ENCODE measurements at regions not wholly inside any gene's neighbourhood (a gene's known extent, or its start where the extent isn't known, plus 50 kb on each side); places are given as distances from the start of the nearest gene placed in this dataset.

DNA sequence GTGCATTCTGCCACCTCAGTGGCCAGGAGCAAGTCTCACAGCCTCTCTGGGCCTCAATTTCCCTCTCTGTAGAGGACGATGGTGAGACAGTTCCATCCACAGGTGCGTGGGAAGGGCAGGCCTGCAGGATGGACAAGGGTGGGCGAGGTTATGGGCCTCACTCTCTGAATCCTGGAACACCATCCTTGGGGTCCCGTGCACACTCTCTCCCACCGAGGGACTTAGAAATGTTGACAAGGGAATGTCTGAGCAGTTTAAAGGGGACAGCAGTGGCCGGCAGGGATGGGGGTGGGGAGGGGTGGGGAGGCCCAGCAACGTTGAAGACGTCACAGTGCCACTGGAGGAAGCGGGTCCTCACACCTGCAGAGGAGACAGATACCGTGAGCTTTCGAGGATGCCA, 111.5 kb downstream of the FOXL3 start:
- no peak overlapping the region for H2AFZ ChIP-seq (ENCODE audit: low read depth, low read length, poor library complexity, severe bottlenecking)
- BruUV-seq (replicated peaks) = no TSS peak
- TF ChIP-seq CBX3 (IDR thresholded peaks at IDR 0.05; ENCODE audit: low read depth) (no peak), SIN3A (IDR thresholded peaks at IDR 0.05; ENCODE audit: low read depth) (no peak), SP1 (IDR thresholded peaks at IDR 0.05; ENCODE audit: low read depth) (no peak), CEBPB (IDR thresholded peaks at IDR 0.05; ENCODE audit: low read depth) (no peak), ZFX (IDR thresholded peaks at IDR 0.05) (no peak)

DNA sequence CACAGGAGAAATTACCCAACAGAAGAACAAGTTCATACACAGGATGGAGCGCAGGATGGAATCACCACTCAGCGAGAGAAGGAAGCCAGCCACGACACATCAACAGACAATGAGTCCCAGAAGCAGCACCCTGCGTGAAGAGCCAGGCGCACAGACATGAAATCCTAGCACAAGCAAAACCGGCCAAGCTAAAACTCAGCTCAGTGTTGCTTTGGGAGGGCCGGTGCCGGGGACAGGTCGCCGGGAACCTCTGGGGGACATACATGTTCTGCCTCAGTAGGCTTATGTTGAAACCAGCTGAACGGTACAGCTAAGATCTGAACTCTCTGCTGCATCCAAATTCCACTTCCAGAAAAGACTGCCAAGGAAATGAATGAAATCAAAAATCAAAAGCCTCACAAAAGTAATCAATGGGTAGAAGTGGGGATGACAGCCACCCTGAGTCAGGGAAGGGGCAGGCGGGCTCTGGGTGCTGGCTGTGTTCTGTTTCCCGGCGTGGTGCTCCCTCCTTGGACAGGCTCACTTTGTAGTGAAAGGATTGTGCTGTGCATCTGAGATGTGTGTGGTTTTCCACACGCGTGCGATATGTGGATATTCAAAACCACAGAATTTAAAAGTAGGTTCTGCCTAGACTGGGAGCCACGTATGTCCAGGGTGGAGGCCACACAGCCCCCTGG, 114.7 kb downstream of the PDGFA start:
- Histone ChIP-seq H3K27ac (ENCODE audit: low read depth, low read length) (no peak overlapping the region), H3K9ac (ENCODE audit: low read length) (no peak overlapping the region), H3K27me3 (ENCODE audit: insufficient read depth, low read length) (peaks cover 28% of the 10 kb centered on the region; the same call in 1 of the 2 replicates), H3K36me3 (ENCODE audit: control insufficient read depth in 1 of 2, insufficient read depth in 2 of 2, low read length in 2 of 2) (no peaks in the 10 kb centered on the region), H3K79me2 (ENCODE audit: insufficient read depth, low read length) (no peaks in the 10 kb centered on the region), H3K9me3 (ENCODE audit: control insufficient read depth in 1 of 2, insufficient read depth in 1 of 2, low read depth in 1 of 2, low read length in 2 of 2) (no peaks in the 10 kb centered on the region), H4K20me1 (ENCODE audit: insufficient read depth) (no peaks in the 10 kb centered on the region), H2AFZ (ENCODE audit: low read depth, low read length, poor library complexity, severe bottlenecking) (no peak overlapping the region), H3K4me2 (ENCODE audit: low read length) (no peak overlapping the region), H3K4me1 (ENCODE audit: control insufficient read depth in 1 of 2, insufficient read depth in 2 of 2, low read length in 2 of 2) (no peaks in the 10 kb centered on the region), H3K9me2 (ENCODE audit: insufficient read depth) (no peaks in the 10 kb centered on the region), H3K4me3 (replicated peaks in 1 of 2; ENCODE audit: low read depth in 1 of 2, low read length in 2 of 2) (no peak overlapping the region)
- intact Hi-C loops (cut with micrococcal nuclease) = no loop called here
- DNase-seq (ENCODE audit: low read depth, low spot score) = no peak
- ChIA-PET POLR2A (no interaction called here), CTCF (no interaction called here), RAD21 (ENCODE audit: low non-redundant PET in 1 of 2, low total read pairs in 2 of 2, uncharacterized antibody in 2 of 2, unreplicated experiment in 2 of 2) (no interaction called here)
- no peak for ATAC-seq
- no TSS peak for BruUV-seq (replicated peaks)
- TF ChIP-seq TCF7L2 (IDR thresholded peaks at IDR 0.05; ENCODE audit: borderline replicate concordance, extremely low read depth, insufficient read depth, insufficient read length) (no peak), SIN3A (IDR thresholded peaks at IDR 0.05; ENCODE audit: low read depth) (no peak), RAD21 (IDR thresholded peaks at IDR 0.05; ENCODE audit: low read depth) (no peak), CBX3 (IDR thresholded peaks at IDR 0.05; ENCODE audit: low read depth) (no peak), ZNF274 (IDR thresholded peaks at IDR 0.05; ENCODE audit: low read depth, low read length) (no peak), JUND (IDR thresholded peaks at IDR 0.05) (no peak), EZH2phosphoT487 (IDR thresholded peaks at IDR 0.05; ENCODE audit: borderline replicate concordance) (no peak)
- TF ChIP-seq, protein P1, sequence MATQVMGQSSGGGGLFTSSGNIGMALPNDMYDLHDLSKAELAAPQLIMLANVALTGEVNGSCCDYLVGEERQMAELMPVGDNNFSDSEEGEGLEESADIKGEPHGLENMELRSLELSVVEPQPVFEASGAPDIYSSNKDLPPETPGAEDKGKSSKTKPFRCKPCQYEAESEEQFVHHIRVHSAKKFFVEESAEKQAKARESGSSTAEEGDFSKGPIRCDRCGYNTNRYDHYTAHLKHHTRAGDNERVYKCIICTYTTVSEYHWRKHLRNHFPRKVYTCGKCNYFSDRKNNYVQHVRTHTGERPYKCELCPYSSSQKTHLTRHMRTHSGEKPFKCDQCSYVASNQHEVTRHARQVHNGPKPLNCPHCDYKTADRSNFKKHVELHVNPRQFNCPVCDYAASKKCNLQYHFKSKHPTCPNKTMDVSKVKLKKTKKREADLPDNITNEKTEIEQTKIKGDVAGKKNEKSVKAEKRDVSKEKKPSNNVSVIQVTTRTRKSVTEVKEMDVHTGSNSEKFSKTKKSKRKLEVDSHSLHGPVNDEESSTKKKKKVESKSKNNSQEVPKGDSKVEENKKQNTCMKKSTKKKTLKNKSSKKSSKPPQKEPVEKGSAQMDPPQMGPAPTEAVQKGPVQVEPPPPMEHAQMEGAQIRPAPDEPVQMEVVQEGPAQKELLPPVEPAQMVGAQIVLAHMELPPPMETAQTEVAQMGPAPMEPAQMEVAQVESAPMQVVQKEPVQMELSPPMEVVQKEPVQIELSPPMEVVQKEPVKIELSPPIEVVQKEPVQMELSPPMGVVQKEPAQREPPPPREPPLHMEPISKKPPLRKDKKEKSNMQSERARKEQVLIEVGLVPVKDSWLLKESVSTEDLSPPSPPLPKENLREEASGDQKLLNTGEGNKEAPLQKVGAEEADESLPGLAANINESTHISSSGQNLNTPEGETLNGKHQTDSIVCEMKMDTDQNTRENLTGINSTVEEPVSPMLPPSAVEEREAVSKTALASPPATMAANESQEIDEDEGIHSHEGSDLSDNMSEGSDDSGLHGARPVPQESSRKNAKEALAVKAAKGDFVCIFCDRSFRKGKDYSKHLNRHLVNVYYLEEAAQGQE (IDR thresholded peaks at IDR 0.05; ENCODE audit: low read depth) = no peak
- TF ChIP-seq, protein P2, sequence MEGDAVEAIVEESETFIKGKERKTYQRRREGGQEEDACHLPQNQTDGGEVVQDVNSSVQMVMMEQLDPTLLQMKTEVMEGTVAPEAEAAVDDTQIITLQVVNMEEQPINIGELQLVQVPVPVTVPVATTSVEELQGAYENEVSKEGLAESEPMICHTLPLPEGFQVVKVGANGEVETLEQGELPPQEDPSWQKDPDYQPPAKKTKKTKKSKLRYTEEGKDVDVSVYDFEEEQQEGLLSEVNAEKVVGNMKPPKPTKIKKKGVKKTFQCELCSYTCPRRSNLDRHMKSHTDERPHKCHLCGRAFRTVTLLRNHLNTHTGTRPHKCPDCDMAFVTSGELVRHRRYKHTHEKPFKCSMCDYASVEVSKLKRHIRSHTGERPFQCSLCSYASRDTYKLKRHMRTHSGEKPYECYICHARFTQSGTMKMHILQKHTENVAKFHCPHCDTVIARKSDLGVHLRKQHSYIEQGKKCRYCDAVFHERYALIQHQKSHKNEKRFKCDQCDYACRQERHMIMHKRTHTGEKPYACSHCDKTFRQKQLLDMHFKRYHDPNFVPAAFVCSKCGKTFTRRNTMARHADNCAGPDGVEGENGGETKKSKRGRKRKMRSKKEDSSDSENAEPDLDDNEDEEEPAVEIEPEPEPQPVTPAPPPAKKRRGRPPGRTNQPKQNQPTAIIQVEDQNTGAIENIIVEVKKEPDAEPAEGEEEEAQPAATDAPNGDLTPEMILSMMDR (IDR thresholded peaks at IDR 0.05 in 2 of 3, conservative IDR thresholded peaks at IDR 0.05 in 1 of 3; ENCODE audit: borderline replicate concordance in 1 of 3, insufficient read depth in 1 of 3, low read depth in 2 of 3, low read length in 2 of 3) = no peak

More for the DNA sequence above, 111.5 kb downstream of the FOXL3 start:
- no peak for DNase-seq (ENCODE audit: low read depth, low spot score)
- ATAC-seq = no peak
- CTCF ChIA-PET = no interaction called here
- intact Hi-C loops (cut with micrococcal nuclease) = no loop called here
- no peak overlapping the region for H3K27ac ChIP-seq (ENCODE audit: low read depth, low read length)
- POLR2A ChIA-PET = no interaction called here
- H3K36me3 ChIP-seq (ENCODE audit: control insufficient read depth in 1 of 2, insufficient read depth in 2 of 2, low read length in 2 of 2) = no peaks in the 10 kb centered on the region
- H3K9me3 ChIP-seq (ENCODE audit: control insufficient read depth in 1 of 2, insufficient read depth in 1 of 2, low read depth in 1 of 2, low read length in 2 of 2) = peaks cover 9 to 15% of the 10 kb centered on the region in 2 experiments; a peak in 3 of 4 replicates
- H3K27me3 ChIP-seq (ENCODE audit: insufficient read depth, low read length) = peaks cover 18% of the 10 kb centered on the region; the same call in 1 of the 2 replicates
- no peak overlapping the region for H3K4me3 ChIP-seq (replicated peaks in 1 of 2; ENCODE audit: low read depth in 1 of 2, low read length in 2 of 2)
- H3K9me2 ChIP-seq (ENCODE audit: insufficient read depth) = no peaks in the 10 kb centered on the region
- RAD21 ChIA-PET (ENCODE audit: low non-redundant PET in 1 of 2, low total read pairs in 2 of 2, uncharacterized antibody in 2 of 2, unreplicated experiment in 2 of 2) = no interaction called here
- H3K9ac ChIP-seq (ENCODE audit: low read length) = no peak overlapping the region
- H3K4me2 ChIP-seq (ENCODE audit: low read length) = no peak overlapping the region
- no peaks in the 10 kb centered on the region for H3K79me2 ChIP-seq (ENCODE audit: insufficient read depth, low read length)
- H4K20me1 ChIP-seq (ENCODE audit: insufficient read depth) = no peaks in the 10 kb centered on the region
- no peaks in the 10 kb centered on the region for H3K4me1 ChIP-seq (ENCODE audit: control insufficient read depth in 1 of 2, insufficient read depth in 2 of 2, low read length in 2 of 2)
